ENCODE measurements at regions not wholly inside any gene's neighbourhood (a gene's known extent, or its start where the extent isn't known, plus 50 kb on each side); places are given as distances from the start of the nearest gene placed in this dataset.

DNA sequence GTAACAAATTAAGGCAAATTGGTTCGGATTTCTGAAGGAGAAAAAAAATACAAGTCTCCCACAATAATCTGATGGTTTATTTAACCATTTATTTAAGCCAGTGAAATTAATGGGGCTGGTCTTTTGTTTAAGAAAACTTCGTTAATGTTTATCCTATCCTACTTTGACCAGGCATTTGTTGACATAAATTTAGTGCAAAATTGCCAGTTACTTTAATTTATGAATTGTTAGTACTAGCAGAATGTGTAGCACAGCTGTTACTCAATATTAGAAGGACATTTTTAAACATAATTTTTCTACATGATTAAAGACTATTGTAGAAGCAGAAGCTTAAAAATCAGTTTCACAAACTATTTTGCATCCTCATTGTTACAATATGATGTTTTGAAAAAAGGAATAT is 687.6 kb upstream of the PTBP2 start:
- TF ChIP-seq, protein P1, sequence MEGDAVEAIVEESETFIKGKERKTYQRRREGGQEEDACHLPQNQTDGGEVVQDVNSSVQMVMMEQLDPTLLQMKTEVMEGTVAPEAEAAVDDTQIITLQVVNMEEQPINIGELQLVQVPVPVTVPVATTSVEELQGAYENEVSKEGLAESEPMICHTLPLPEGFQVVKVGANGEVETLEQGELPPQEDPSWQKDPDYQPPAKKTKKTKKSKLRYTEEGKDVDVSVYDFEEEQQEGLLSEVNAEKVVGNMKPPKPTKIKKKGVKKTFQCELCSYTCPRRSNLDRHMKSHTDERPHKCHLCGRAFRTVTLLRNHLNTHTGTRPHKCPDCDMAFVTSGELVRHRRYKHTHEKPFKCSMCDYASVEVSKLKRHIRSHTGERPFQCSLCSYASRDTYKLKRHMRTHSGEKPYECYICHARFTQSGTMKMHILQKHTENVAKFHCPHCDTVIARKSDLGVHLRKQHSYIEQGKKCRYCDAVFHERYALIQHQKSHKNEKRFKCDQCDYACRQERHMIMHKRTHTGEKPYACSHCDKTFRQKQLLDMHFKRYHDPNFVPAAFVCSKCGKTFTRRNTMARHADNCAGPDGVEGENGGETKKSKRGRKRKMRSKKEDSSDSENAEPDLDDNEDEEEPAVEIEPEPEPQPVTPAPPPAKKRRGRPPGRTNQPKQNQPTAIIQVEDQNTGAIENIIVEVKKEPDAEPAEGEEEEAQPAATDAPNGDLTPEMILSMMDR (IDR thresholded peaks at IDR 0.05 in 4 of 5, conservative IDR thresholded peaks at IDR 0.05 in 1 of 5): no peak
- TF ChIP-seq POLR2A (IDR thresholded peaks at IDR 0.05): no peak
- no peaks in the 10 kb centered on the region for H3K9me3 ChIP-seq
- no peaks in the 10 kb centered on the region for H3K36me3 ChIP-seq
- ATAC-seq (no peak), DNase-seq (no peak)
- in situ Hi-C loops (cut with MboI; ENCODE audit: low sequenced_read_pairs in 4 of 4) (no loop called here), intact Hi-C loops (cut with DNase I; ENCODE audit: low total_unique reads) (no loop called here)
- no peaks in the 10 kb centered on the region for H3K27me3 ChIP-seq
- H3K4me1 ChIP-seq: no peaks in the 10 kb centered on the region
- H3K4me3 ChIP-seq: no peak overlapping the region
- no peak overlapping the region for H3K27ac ChIP-seq

DNA sequence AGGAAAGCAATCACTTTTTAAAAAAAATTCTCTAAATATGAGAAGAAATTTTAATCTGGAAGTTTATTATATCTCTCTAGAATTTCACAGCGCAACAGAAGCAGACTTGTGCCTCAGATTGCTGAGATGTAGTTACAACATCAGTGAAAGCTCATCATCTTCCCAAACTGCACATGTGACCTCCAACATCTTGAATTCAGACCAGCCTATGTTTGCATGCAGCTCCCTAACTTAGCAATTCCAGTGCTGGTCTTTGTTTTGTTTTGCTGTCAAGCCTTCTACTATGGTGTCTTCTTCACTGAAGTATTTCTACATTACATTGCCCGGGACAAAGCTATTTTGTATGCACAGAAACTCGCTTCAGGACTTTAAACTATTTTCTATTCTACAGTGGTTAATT is 684.8 kb upstream of the PTBP2 start:
- intact Hi-C loops (cut with DNase I; ENCODE audit: low total_unique reads): no loop called here
- no peaks in the 10 kb centered on the region for H3K36me3 ChIP-seq
- no peak overlapping the region for H3K4me3 ChIP-seq
- no peaks in the 10 kb centered on the region for H3K27me3 ChIP-seq
- ATAC-seq: no peak
- no peaks in the 10 kb centered on the region for H3K9me3 ChIP-seq
- in situ Hi-C loops (cut with MboI; ENCODE audit: low sequenced_read_pairs in 4 of 4): no loop called here
- no peaks in the 10 kb centered on the region for H3K4me1 ChIP-seq
- DNase-seq: no peak
- no peak overlapping the region for H3K27ac ChIP-seq
- TF ChIP-seq, protein P1 (IDR thresholded peaks at IDR 0.05 in 4 of 5, conservative IDR thresholded peaks at IDR 0.05 in 1 of 5): no peak
- no peak for TF ChIP-seq POLR2A (IDR thresholded peaks at IDR 0.05)

DNA sequence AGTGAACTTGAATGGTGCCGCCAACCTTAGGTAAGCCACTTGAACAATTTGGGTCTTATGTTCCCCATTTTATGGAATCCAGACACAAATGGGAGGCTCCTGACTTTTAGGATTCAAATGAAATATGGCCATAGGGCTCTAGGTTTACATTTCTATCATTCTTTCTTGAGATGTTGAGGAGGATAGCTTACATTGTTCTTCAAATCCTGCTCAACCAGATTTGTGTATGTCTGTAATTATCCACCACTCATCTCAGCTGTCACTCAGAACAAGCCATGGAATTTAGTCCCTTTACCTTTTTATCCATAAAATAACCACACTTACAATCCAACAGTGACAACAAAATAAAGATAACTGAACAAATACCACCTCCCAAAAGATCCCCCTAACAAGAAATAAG is 682.9 kb upstream of the PTBP2 start:
- no peak for DNase-seq
- H3K9me3 ChIP-seq: no peaks in the 10 kb centered on the region
- no peaks in the 10 kb centered on the region for H3K27me3 ChIP-seq
- no peaks in the 10 kb centered on the region for H3K36me3 ChIP-seq
- intact Hi-C loops (cut with DNase I; ENCODE audit: low total_unique reads) (no loop called here), in situ Hi-C loops (cut with MboI; ENCODE audit: low sequenced_read_pairs in 4 of 4) (no loop called here)
- no peak overlapping the region for H3K27ac ChIP-seq
- H3K4me3 ChIP-seq: no peak overlapping the region
- TF ChIP-seq POLR2A (IDR thresholded peaks at IDR 0.05): no peak
- TF ChIP-seq, protein P1 (IDR thresholded peaks at IDR 0.05 in 4 of 5, conservative IDR thresholded peaks at IDR 0.05 in 1 of 5): no peak
- no peaks in the 10 kb centered on the region for H3K4me1 ChIP-seq
- ATAC-seq: no peak

DNA sequence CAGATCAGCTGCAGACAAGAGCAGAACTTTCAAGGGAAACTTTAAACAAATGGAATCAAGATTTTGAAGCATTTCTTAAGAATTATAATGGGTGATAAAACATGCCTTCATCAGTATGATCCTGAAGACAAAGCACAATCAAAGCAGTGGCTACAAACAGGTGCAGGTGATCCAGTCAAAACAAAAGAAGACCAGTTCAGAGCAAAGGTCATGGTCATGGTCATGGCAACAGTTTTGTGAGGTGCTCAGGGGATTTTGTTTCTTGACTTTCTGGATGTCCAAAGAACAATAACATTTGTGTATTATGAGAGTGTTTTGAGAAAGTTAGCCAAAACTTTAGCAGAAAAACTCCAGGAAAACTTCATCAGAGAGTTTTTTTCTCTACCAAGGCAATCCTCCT is 681.7 kb upstream of the PTBP2 start:
- H3K4me1 ChIP-seq: no peaks in the 10 kb centered on the region
- no peak overlapping the region for H3K4me3 ChIP-seq
- no peaks in the 10 kb centered on the region for H3K27me3 ChIP-seq
- no peaks in the 10 kb centered on the region for H3K36me3 ChIP-seq
- DNase-seq (no peak), ATAC-seq (no peak)
- H3K9me3 ChIP-seq: no peaks in the 10 kb centered on the region
- in situ Hi-C loops (cut with MboI; ENCODE audit: low sequenced_read_pairs in 4 of 4) (no loop called here), intact Hi-C loops (cut with DNase I; ENCODE audit: low total_unique reads) (no loop called here)
- H3K27ac ChIP-seq: no peak overlapping the region
- no peak for TF ChIP-seq POLR2A (IDR thresholded peaks at IDR 0.05)
- TF ChIP-seq, protein P1 (IDR thresholded peaks at IDR 0.05 in 4 of 5, conservative IDR thresholded peaks at IDR 0.05 in 1 of 5): no peak

DNA sequence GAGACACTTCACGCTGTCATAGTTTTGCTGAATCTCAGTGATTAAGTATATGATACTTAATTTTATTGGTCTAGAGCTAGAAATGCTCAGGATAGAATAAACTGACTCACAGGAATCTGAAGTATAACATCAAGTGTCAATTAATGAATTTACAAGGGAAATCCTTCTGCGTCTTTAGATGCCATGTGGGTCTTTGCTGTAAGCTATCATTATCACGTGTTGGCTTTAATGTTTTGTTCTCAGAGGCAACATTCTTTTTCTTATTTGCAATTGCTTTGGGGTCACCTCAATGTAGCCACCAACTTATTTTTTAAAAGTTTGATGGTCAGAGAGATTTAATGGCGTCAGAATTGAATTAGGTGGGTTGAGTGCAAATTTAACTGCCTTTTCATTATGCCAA is 680.1 kb upstream of the PTBP2 start:
- Histone ChIP-seq H3K27ac (no peak overlapping the region), H3K4me1 (no peaks in the 10 kb centered on the region), H3K27me3 (no peaks in the 10 kb centered on the region), H3K4me3 (no peak overlapping the region), H3K36me3 (no peaks in the 10 kb centered on the region), H3K9me3 (no peaks in the 10 kb centered on the region)
- TF ChIP-seq, protein P1 (IDR thresholded peaks at IDR 0.05 in 4 of 5, conservative IDR thresholded peaks at IDR 0.05 in 1 of 5): no peak
- no peak for TF ChIP-seq POLR2A (IDR thresholded peaks at IDR 0.05)
- in situ Hi-C loops (cut with MboI; ENCODE audit: low sequenced_read_pairs in 4 of 4) (no loop called here), intact Hi-C loops (cut with DNase I; ENCODE audit: low total_unique reads) (no loop called here)
- no peak for DNase-seq
- ATAC-seq: no peak

Measured in gastrocnemius medialis (tissue), 4 donors.